ENCODE measurements at regions not wholly inside any gene's neighbourhood (a gene's known extent, or its start where the extent isn't known, plus 50 kb on each side); places are given as distances from the start of the nearest gene placed in this dataset.

DNA sequence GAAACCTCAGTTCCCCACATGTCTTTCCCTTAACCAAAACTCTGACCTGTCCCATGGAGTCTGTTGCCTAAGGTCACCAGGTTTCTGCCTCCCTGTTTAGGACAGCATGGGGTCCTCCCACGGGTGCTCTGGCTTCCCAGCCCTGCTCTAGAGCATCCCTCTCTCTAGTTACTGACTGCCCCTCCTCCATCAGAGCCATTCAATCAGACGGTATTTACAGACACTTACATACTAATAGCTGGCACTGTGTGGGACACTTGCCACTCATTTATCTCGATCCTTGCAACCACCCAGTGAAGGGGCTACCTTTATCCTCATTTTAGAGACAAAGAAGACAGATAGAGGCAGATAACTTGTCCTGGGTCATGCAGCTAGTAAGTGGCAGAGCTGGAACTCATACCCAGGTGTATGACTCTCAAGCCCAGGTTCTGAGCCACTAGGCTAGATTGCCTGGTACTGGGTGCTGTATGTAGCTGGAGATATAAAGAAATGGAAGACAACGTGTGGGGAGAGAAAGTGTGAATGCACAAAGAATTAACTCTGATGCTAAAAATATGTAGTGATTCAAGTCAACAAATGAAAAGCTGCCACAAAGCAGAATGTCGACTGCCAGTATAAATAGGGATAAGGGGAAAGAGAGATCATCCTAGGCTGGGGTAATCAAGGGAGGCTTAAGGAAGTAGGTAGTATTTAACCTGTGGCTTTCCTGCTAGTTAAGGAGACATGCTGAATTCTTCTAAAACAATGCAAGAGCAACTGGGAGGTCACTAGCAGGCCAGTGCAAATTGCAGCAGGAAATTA, 52.5 kb upstream of the PDE8B start:
- no peak overlapping the region for H2AFZ ChIP-seq (ENCODE audit: low read depth)
- POLR2A ChIA-PET, result interaction anchor here (0.6 kb wide), 1 partner anchor 191 kb away, joined by 5 read pairs; no protein-coding TSS in a partner anchor
- no peak overlapping the region for H3K9ac ChIP-seq
- H3K4me3 ChIP-seq (ENCODE audit: low read depth in 2 of 2, low read length in 1 of 2), result no peak overlapping the region
- CTCF ChIA-PET, result interaction anchor here (0.9 to 2.1 kb wide), 5 partner anchors 11 to 335 kb away, joined by 3 to 10 read pairs (median 3); no protein-coding TSS in a partner anchor
- H4K20me1 ChIP-seq (ENCODE audit: insufficient read depth), result no peaks in the 10 kb centered on the region
- no peaks in the 10 kb centered on the region for H3K9me2 ChIP-seq
- no peaks in the 10 kb centered on the region for H3K9me3 ChIP-seq
- no peak for TF ChIP-seq PBX3 (IDR thresholded peaks at IDR 0.05)
- no peak for TF ChIP-seq CTCF (IDR thresholded peaks at IDR 0.05)
- no peak for TF ChIP-seq MEF2A (IDR thresholded peaks at IDR 0.05; ENCODE audit: borderline replicate concordance, low read depth)
- no peak for TF ChIP-seq USF2 (IDR thresholded peaks at IDR 0.05; ENCODE audit: borderline replicate concordance, low read depth, low read length)
- TF ChIP-seq NFIC (IDR thresholded peaks at IDR 0.05; ENCODE audit: borderline replicate concordance), result no peak
- TF ChIP-seq JUND (IDR thresholded peaks at IDR 0.05), result no peak
- H3K79me2 ChIP-seq (ENCODE audit: insufficient read depth), result no peaks in the 10 kb centered on the region
- no peak for DNase-seq
- no peaks in the 10 kb centered on the region for H3K4me1 ChIP-seq (ENCODE audit: control insufficient read depth in 1 of 2, insufficient read depth in 2 of 2, low read depth in 1 of 2, low read length in 1 of 2)
- H3K4me2 ChIP-seq, result no peak overlapping the region
- H3K36me3 ChIP-seq (replicated peaks in 1 of 2; ENCODE audit: control insufficient read depth in 1 of 2, insufficient read depth in 2 of 2, low read length in 1 of 2), result no peaks in the 10 kb centered on the region
- H3K27ac ChIP-seq (ENCODE audit: low read depth in 2 of 2, low read length in 1 of 2), result no peak overlapping the region
- H3K27me3 ChIP-seq (ENCODE audit: insufficient read depth), result peaks cover 12% of the 10 kb centered on the region; the same call in 1 of the 2 replicates
- no peaks in the 10 kb centered on the region for H3F3A ChIP-seq (replicated peaks; ENCODE audit: insufficient read depth)
- WGBS (ENCODE audit: low lambda C conversion rate), result 45% methylated on average over 5 of the region's 5 CpGs

DNA sequence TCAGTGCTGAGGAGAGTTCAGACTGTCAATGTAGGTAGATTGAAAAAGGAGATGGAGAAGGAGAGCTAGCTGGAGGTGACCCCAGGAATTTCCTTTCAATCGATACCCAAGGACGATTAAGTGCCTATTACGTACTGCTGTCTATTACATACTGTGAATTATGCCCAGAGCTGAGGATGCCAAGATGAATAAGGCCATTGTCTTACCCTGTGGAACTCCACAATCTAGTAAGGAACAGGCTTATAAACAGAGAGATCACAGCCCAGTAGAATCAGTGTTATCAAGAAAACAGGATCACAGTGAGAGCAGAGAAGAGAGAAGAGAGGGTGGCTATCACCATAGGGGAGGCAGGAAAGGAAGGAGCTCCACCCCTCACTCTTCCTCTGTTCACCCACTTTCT, 54.1 kb upstream of the PDE8B start:
- Histone ChIP-seq H2AFZ (ENCODE audit: low read depth) (no peak overlapping the region), H3K4me1 (ENCODE audit: control insufficient read depth in 1 of 2, insufficient read depth in 2 of 2, low read depth in 1 of 2, low read length in 1 of 2) (no peaks in the 10 kb centered on the region), H3K9me2 (no peaks in the 10 kb centered on the region), H3K4me2 (no peak overlapping the region), H3K79me2 (ENCODE audit: insufficient read depth) (no peaks in the 10 kb centered on the region), H3K9ac (no peak overlapping the region), H3K36me3 (replicated peaks in 1 of 2; ENCODE audit: control insufficient read depth in 1 of 2, insufficient read depth in 2 of 2, low read length in 1 of 2) (no peaks in the 10 kb centered on the region), H3K27ac (ENCODE audit: low read depth in 2 of 2, low read length in 1 of 2) (no peak overlapping the region), H3F3A (replicated peaks; ENCODE audit: insufficient read depth) (no peaks in the 10 kb centered on the region), H4K20me1 (ENCODE audit: insufficient read depth) (no peaks in the 10 kb centered on the region), H3K27me3 (ENCODE audit: insufficient read depth) (peaks cover 19% of the 10 kb centered on the region; the same call in 1 of the 2 replicates), H3K4me3 (ENCODE audit: low read depth in 2 of 2, low read length in 1 of 2) (no peak overlapping the region), H3K9me3 (no peaks in the 10 kb centered on the region)
- ChIA-PET POLR2A (no interaction called here), CTCF (interaction anchor here (0.8 to 3.2 kb wide), 6 partner anchors 11 to 336 kb away, joined by 3 to 14 read pairs (median 3); no protein-coding TSS in a partner anchor)
- 81% methylated on average over 3 of the region's 3 CpGs for WGBS (ENCODE audit: low lambda C conversion rate)
- DNase-seq, result no peak
- TF ChIP-seq, protein P1, sequence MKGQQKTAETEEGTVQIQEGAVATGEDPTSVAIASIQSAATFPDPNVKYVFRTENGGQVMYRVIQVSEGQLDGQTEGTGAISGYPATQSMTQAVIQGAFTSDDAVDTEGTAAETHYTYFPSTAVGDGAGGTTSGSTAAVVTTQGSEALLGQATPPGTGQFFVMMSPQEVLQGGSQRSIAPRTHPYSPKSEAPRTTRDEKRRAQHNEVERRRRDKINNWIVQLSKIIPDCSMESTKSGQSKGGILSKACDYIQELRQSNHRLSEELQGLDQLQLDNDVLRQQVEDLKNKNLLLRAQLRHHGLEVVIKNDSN (IDR thresholded peaks at IDR 0.05; ENCODE audit: borderline replicate concordance, low read depth), result no peak
- no peak for TF ChIP-seq SIN3A (IDR thresholded peaks at IDR 0.05; ENCODE audit: borderline replicate concordance, low read depth, low read length)
- TF ChIP-seq, protein P2, sequence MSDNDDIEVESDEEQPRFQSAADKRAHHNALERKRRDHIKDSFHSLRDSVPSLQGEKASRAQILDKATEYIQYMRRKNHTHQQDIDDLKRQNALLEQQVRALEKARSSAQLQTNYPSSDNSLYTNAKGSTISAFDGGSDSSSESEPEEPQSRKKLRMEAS (IDR thresholded peaks at IDR 0.05; ENCODE audit: low read depth), result no peak
- no peak for TF ChIP-seq FOXJ3 (CRISPR knock-in tag; IDR thresholded peaks at IDR 0.05)
- no peak for TF ChIP-seq GABPA (IDR thresholded peaks at IDR 0.05; ENCODE audit: low read depth)
- no peak for TF ChIP-seq TEAD4 (IDR thresholded peaks at IDR 0.05; ENCODE audit: borderline replicate concordance, insufficient read depth)
- TF ChIP-seq PBX3 (IDR thresholded peaks at IDR 0.05), result no peak
- TF ChIP-seq FOSL2 (IDR thresholded peaks at IDR 0.05; ENCODE audit: borderline replicate concordance, low read depth), result no peak
- TF ChIP-seq, protein P3, sequence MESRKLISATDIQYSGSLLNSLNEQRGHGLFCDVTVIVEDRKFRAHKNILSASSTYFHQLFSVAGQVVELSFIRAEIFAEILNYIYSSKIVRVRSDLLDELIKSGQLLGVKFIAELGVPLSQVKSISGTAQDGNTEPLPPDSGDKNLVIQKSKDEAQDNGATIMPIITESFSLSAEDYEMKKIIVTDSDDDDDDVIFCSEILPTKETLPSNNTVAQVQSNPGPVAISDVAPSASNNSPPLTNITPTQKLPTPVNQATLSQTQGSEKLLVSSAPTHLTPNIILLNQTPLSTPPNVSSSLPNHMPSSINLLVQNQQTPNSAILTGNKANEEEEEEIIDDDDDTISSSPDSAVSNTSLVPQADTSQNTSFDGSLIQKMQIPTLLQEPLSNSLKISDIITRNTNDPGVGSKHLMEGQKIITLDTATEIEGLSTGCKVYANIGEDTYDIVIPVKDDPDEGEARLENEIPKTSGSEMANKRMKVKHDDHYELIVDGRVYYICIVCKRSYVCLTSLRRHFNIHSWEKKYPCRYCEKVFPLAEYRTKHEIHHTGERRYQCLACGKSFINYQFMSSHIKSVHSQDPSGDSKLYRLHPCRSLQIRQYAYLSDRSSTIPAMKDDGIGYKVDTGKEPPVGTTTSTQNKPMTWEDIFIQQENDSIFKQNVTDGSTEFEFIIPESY (IDR thresholded peaks at IDR 0.05; ENCODE audit: borderline replicate concordance, low read depth), result no peak
- TF ChIP-seq RFX5 (IDR thresholded peaks at IDR 0.05; ENCODE audit: low read length), result no peak
- TF ChIP-seq RAD21 (IDR thresholded peaks at IDR 0.05; ENCODE audit: low read length), result no peak
- no peak for TF ChIP-seq FOXM1 (IDR thresholded peaks at IDR 0.05; ENCODE audit: low read depth)
- TF ChIP-seq POLR2AphosphoS5 (IDR thresholded peaks at IDR 0.05; ENCODE audit: low read depth, low read length), result no peak
- TF ChIP-seq NFIC (IDR thresholded peaks at IDR 0.05; ENCODE audit: borderline replicate concordance), result no peak

Data from SK-N-SH (cell line).